HG03432 (cell line): ENCODE measurements at regions not wholly inside any gene's neighbourhood (a gene's known extent, or its start where the extent isn't known, plus 50 kb on each side); places are given as distances from the start of the nearest gene placed in this dataset.
"Not testable (repeated sequence)": the region's sequence is repeated elsewhere in the genome, so short reads cannot be mapped to it uniquely, and the experiment has no call there.

Experiments
- ATAC-seq: cut with Tn5 transposase; IDR thresholded peaks from one replicate; pipeline ENCODE4 v1.9.1; 2021; ENCODE audit warnings: mild to moderate bottlenecking, moderate library complexity; ENCODE audit not compliant: unreplicated experiment

- ATAC-seq, result no peak
Measured at GRCh38 chr2:216989340-216990129, 129.7 kb upstream of the TNP1 start.

- no peak for ATAC-seq
Measured at GRCh38 chr2:216987252-216987821, 127.5 kb upstream of the TNP1 start.

GRCh38 chr2:216985658-216986141 lies 125.8 kb upstream of the TNP1 start:
- no peak for ATAC-seq

GRCh38 chr2:216984937-216985336 lies 125.1 kb upstream of the TNP1 start:
- no peak for ATAC-seq

GRCh38 chr2:216981951-216982350 lies 122.1 kb upstream of the TNP1 start:
- ATAC-seq, result not testable (repeated sequence)

GRCh38 chr2:216980510-216980909 lies 120.6 kb upstream of the TNP1 start:
- not testable (repeated sequence) for ATAC-seq

GRCh38 chr2:216974321-216975302 lies 114.7 kb upstream of the TNP1 start:
- ATAC-seq, result no peak

GRCh38 chr2:216971593-216971992 lies 111.7 kb upstream of the TNP1 start:
- ATAC-seq, result no peak

- no peak for ATAC-seq
Measured at GRCh38 chr2:216970359-216970915, 110.6 kb upstream of the TNP1 start.

- no peak for ATAC-seq
Measured at GRCh38 chr2:216967889-216968288, 108.0 kb upstream of the TNP1 start.

- no peak for ATAC-seq
Measured at GRCh38 chr2:216960671-216961268, 100.9 kb upstream of the TNP1 start.

- ATAC-seq, result no peak
Measured at GRCh38 chr2:216959433-216959832, 99.6 kb upstream of the TNP1 start.

GRCh38 chr2:216956820-216957493 lies 97.1 kb upstream of the TNP1 start:
- no peak for ATAC-seq

GRCh38 chr2:216951171-216951570 lies 91.3 kb upstream of the TNP1 start:
- ATAC-seq, result no peak

GRCh38 chr2:216950547-216950946 lies 90.7 kb upstream of the TNP1 start:
- ATAC-seq, result no peak

GRCh38 chr2:216949700-216950413 lies 90.0 kb upstream of the TNP1 start:
- ATAC-seq, result peak; percentile 50

GRCh38 chr2:216947055-216947454 lies 87.2 kb upstream of the TNP1 start:
- no peak for ATAC-seq

- ATAC-seq, result no peak
Measured at GRCh38 chr2:216944733-216945132, 84.9 kb upstream of the TNP1 start.

- ATAC-seq, result no peak
Measured at GRCh38 chr2:216943109-216943508, 83.2 kb upstream of the TNP1 start.
